Type B pancreatic cell (in vitro differentiated cells): ENCODE measurements at regions not wholly inside any gene's neighbourhood (a gene's known extent, or its start where the extent isn't known, plus 50 kb on each side); places are given as distances from the start of the nearest gene placed in this dataset.

Experiments
- DNase-seq: peaks from one replicate; pipeline ENCODE4 v3.0.0; 2021; ENCODE audit warnings: mixed read lengths; ENCODE audit not compliant: unreplicated experiment; ENCODE audit errors: extremely low spot score
- H3K27ac Mint-ChIP-seq: 2 replicates; pipeline ENCODE4 v1.8.0; 2021; ENCODE audit warnings: mild to moderate bottlenecking, mixed read lengths
- H3K27me3 Mint-ChIP-seq: 2 replicates; pipeline ENCODE4 v1.8.0; 2021; ENCODE audit warnings: mixed read lengths
- H3K36me3 Mint-ChIP-seq: 2 replicates; pipeline ENCODE4 v1.8.0; 2021; ENCODE audit warnings: mixed read lengths
- H3K4me1 Mint-ChIP-seq: one replicate; pipeline ENCODE4 v1.8.0; 2021; ENCODE audit warnings: mixed read lengths; ENCODE audit not compliant: unreplicated experiment
- H3K4me3 Mint-ChIP-seq: 2 replicates; pipeline ENCODE4 v1.8.0; 2021; ENCODE audit warnings: mild to moderate bottlenecking, mixed read lengths
- H3K9me3 Mint-ChIP-seq: 2 replicates; pipeline ENCODE4 v1.8.0; 2021; ENCODE audit warnings: mixed read lengths
- CTCF ChIP-seq: fragments of 200-600 bp; sonication (generic); conservative IDR thresholded peaks from 2 replicates; pipeline ENCODE4 v1.5.0; 2021; ENCODE audit warnings: antibody characterized with exemption, mild to moderate bottlenecking

GRCh38 chr1:88457197-88457596 lies 226.9 kb upstream of the PKN2 start:
- no peak overlapping the region for H3K4me3 Mint-ChIP-seq

GRCh38 chr1:88461007-88461406 lies 223.1 kb upstream of the PKN2 start:
- DNase-seq = no peak
- Mint-ChIP-seq H3K27ac (no peak overlapping the region), H3K4me1 (peaks cover 4% of the 10 kb centered on the region), H3K27me3 (peaks cover 49% of the 10 kb centered on the region), H3K9me3 (no peaks in the 10 kb centered on the region), H3K36me3 (no peaks in the 10 kb centered on the region), H3K4me3 (no peak overlapping the region)
- no peak for TF ChIP-seq CTCF

More at GRCh38 chr1:88457197-88457596, 226.9 kb upstream of the PKN2 start:
- peaks cover 37% of the 10 kb centered on the region for H3K27me3 Mint-ChIP-seq
- H3K36me3 Mint-ChIP-seq = no peaks in the 10 kb centered on the region
- no peak overlapping the region for H3K27ac Mint-ChIP-seq
- TF ChIP-seq CTCF = no peak
- no peak for DNase-seq
- H3K9me3 Mint-ChIP-seq = no peaks in the 10 kb centered on the region
- H3K4me1 Mint-ChIP-seq = no peaks in the 10 kb centered on the region

- Mint-ChIP-seq H3K36me3 (no peaks in the 10 kb centered on the region), H3K27ac (no peak overlapping the region), H3K9me3 (no peaks in the 10 kb centered on the region)
Observed at GRCh38 chr1:88462096-88462487, 222.0 kb upstream of the PKN2 start.

GRCh38 chr1:88462488-88463261 lies 221.4 kb upstream of the PKN2 start:
- no peak for TF ChIP-seq CTCF
- H3K36me3 Mint-ChIP-seq = no peaks in the 10 kb centered on the region
- no peak for DNase-seq
- no peaks in the 10 kb centered on the region for H3K9me3 Mint-ChIP-seq
- peaks cover 4% of the 10 kb centered on the region for H3K4me1 Mint-ChIP-seq
- peak overlapping the region; percentile 82 for H3K4me3 Mint-ChIP-seq
- peaks cover 48% of the 10 kb centered on the region for H3K27me3 Mint-ChIP-seq
- H3K27ac Mint-ChIP-seq = no peak overlapping the region

More at GRCh38 chr1:88462096-88462487, 222.0 kb upstream of the PKN2 start:
- no peak for TF ChIP-seq CTCF
- no peak for DNase-seq
- H3K4me3 Mint-ChIP-seq = peak overlapping the region; percentile 82
- peaks cover 48% of the 10 kb centered on the region for H3K27me3 Mint-ChIP-seq
- H3K4me1 Mint-ChIP-seq = peaks cover 4% of the 10 kb centered on the region

GRCh38 chr1:88463401-88463985 lies 220.6 kb upstream of the PKN2 start:
- Mint-ChIP-seq H3K36me3 (no peaks in the 10 kb centered on the region), H3K9me3 (no peaks in the 10 kb centered on the region), H3K4me1 (peaks cover 4% of the 10 kb centered on the region), H3K27me3 (peaks cover 48% of the 10 kb centered on the region), H3K4me3 (peak overlapping the region; percentile 65), H3K27ac (no peak overlapping the region)
- no peak for DNase-seq
- no peak for TF ChIP-seq CTCF
